ENCODE measurements at regions not wholly inside any gene's neighbourhood (a gene's known extent, or its start where the extent isn't known, plus 50 kb on each side); places are given as distances from the start of the nearest gene placed in this dataset.
A peak's percentile ranks its signal among the peaks of the same experiment; 100 is the strongest.
"Not testable (repeated sequence)": the region's sequence is repeated elsewhere in the genome, so short reads cannot be mapped to it uniquely, and the experiment has no call there.

GRCh38 chr7:113292105-113292504 is 173.8 kb upstream of the SMIM30 start:
- no peak for DNase-seq

GRCh38 chr7:113291058-113291457 is 172.7 kb upstream of the SMIM30 start:
- no peak for DNase-seq

- peak; percentile 71 for DNase-seq
These were observed 170.9 kb upstream of the SMIM30 start for GRCh38 chr7:113289140-113289740.

GRCh38 chr7:113285411-113285810 is 167.1 kb upstream of the SMIM30 start:
- no peak for DNase-seq

GRCh38 chr7:113283861-113284260 is 165.5 kb upstream of the SMIM30 start:
- DNase-seq: no peak

- DNase-seq: no peak
These were observed 164.5 kb upstream of the SMIM30 start for GRCh38 chr7:113282875-113283274.

- DNase-seq: no peak
These were observed 162.9 kb upstream of the SMIM30 start for GRCh38 chr7:113281223-113281622.

GRCh38 chr7:113279256-113279655 is 160.9 kb upstream of the SMIM30 start:
- DNase-seq: no peak

GRCh38 chr7:113270790-113271189 is 152.4 kb upstream of the SMIM30 start:
- no peak for DNase-seq

GRCh38 chr7:113269592-113269991 is 151.2 kb upstream of the SMIM30 start:
- DNase-seq: not testable (repeated sequence)

- no peak for DNase-seq
These were observed 150.4 kb upstream of the SMIM30 start for GRCh38 chr7:113268757-113269156.

- no peak for DNase-seq
These were observed 149.5 kb upstream of the SMIM30 start for GRCh38 chr7:113267885-113268284.

GRCh38 chr7:113267271-113267670 is 148.9 kb upstream of the SMIM30 start:
- DNase-seq: no peak

GRCh38 chr7:113263749-113264148 is 145.4 kb upstream of the SMIM30 start:
- no peak for DNase-seq

- not testable (repeated sequence) for DNase-seq
These were observed 144.9 kb upstream of the SMIM30 start for GRCh38 chr7:113263215-113263742.

- no peak for DNase-seq
These were observed 138.7 kb upstream of the SMIM30 start for GRCh38 chr7:113256883-113257531.

GRCh38 chr7:113247198-113247597 is 128.8 kb upstream of the SMIM30 start:
- no peak for DNase-seq

GRCh38 chr7:113246738-113247137 is 128.4 kb upstream of the SMIM30 start:
- DNase-seq: no peak

GRCh38 chr7:113232885-113233284 is 114.5 kb upstream of the SMIM30 start:
- no peak for DNase-seq

- DNase-seq: no peak
These were observed 112.3 kb upstream of the SMIM30 start for GRCh38 chr7:113230691-113231090.

- DNase-seq: no peak
These were observed 99.0 kb upstream of the SMIM30 start for GRCh38 chr7:113217314-113217713.

- DNase-seq: no peak
These were observed 97.7 kb upstream of the SMIM30 start for GRCh38 chr7:113216038-113216437.

- DNase-seq: no peak
These were observed 91.3 kb upstream of the SMIM30 start for GRCh38 chr7:113209449-113210203.

GRCh38 chr7:113207931-113208330 is 89.6 kb upstream of the SMIM30 start:
- DNase-seq: no peak
